ENCODE measurements at regions not wholly inside any gene's neighbourhood (a gene's known extent, or its start where the extent isn't known, plus 50 kb on each side); places are given as distances from the start of the nearest gene placed in this dataset.

DNA sequence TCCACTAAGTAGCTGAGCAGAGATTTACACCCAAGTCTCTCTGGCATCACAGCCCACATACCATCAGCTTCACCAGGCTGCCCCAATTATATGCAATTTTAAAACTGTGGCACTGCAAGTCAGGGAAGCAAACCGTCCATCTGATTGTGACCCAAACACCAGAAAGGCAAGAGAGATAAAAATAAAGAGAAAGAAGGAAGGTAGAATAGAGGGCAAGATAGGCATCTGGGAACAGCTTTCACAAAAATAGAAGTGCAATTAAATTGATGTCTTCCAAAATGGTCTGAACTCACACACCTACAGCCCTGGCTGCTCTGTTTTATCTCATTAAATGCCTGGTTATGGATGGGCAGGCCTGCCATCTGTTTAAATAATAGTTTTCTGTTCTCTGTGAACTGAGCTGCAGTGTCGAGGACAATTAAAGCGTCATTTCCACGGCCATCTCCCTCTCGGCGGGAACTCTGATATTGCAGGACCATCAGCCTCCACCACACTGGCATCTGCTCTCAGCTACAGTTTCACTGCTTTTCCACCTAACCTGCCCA is 509.1 kb downstream of the INHBA start:
- no peak for TF ChIP-seq POLR2A (IDR thresholded peaks at IDR 0.05)
- no peak for TF ChIP-seq EP300 (IDR thresholded peaks at IDR 0.05)
- TF ChIP-seq, protein P1, sequence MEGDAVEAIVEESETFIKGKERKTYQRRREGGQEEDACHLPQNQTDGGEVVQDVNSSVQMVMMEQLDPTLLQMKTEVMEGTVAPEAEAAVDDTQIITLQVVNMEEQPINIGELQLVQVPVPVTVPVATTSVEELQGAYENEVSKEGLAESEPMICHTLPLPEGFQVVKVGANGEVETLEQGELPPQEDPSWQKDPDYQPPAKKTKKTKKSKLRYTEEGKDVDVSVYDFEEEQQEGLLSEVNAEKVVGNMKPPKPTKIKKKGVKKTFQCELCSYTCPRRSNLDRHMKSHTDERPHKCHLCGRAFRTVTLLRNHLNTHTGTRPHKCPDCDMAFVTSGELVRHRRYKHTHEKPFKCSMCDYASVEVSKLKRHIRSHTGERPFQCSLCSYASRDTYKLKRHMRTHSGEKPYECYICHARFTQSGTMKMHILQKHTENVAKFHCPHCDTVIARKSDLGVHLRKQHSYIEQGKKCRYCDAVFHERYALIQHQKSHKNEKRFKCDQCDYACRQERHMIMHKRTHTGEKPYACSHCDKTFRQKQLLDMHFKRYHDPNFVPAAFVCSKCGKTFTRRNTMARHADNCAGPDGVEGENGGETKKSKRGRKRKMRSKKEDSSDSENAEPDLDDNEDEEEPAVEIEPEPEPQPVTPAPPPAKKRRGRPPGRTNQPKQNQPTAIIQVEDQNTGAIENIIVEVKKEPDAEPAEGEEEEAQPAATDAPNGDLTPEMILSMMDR (IDR thresholded peaks at IDR 0.05), result no peak
- TF ChIP-seq POLR2AphosphoS5 (IDR thresholded peaks at IDR 0.05), result no peak
- Histone ChIP-seq H3K27me3 (no peaks in the 10 kb centered on the region), H3K27ac (no peak overlapping the region), H3K4me1 (no peaks in the 10 kb centered on the region), H3K4me3 (no peak overlapping the region), H3K36me3 (no peaks in the 10 kb centered on the region), H3K9me3 (no peaks in the 10 kb centered on the region)
- DNase-seq (ENCODE audit: low spot score in 2 of 2), result no peak
- WGBS, result 92% methylated on average over 6 of the region's 6 CpGs

DNA sequence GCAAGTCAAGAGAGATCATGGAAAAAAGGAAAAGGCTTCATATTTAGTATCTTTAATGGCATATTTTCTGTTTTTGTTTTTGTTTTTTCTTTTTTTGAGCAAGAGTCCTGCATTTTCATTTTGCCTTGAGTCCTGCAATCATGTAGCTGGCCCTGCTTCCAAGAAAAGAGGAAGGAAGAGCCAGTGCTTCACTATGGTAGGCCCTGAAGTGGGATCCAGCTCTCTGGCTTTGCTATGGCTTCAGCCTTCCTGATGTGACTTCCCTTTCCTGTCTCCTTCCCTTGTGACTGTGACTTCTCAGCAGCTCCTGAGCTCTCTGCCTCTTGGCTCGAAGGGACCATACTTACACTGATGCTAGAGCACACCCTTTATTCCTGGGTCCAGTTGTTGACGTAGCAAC is 512.3 kb downstream of the INHBA start:
- no peak for TF ChIP-seq POLR2AphosphoS5 (IDR thresholded peaks at IDR 0.05)
- no peak for TF ChIP-seq EP300 (IDR thresholded peaks at IDR 0.05)
- TF ChIP-seq POLR2A (IDR thresholded peaks at IDR 0.05), result no peak
- Histone ChIP-seq H3K4me1 (no peaks in the 10 kb centered on the region), H3K27ac (no peak overlapping the region), H3K27me3 (no peaks in the 10 kb centered on the region), H3K36me3 (no peaks in the 10 kb centered on the region), H3K9me3 (no peaks in the 10 kb centered on the region), H3K4me3 (no peak overlapping the region)
- WGBS, result 43% methylated on average over 2 of the region's 2 CpGs
- no peak for DNase-seq (ENCODE audit: low spot score in 2 of 2)

DNA sequence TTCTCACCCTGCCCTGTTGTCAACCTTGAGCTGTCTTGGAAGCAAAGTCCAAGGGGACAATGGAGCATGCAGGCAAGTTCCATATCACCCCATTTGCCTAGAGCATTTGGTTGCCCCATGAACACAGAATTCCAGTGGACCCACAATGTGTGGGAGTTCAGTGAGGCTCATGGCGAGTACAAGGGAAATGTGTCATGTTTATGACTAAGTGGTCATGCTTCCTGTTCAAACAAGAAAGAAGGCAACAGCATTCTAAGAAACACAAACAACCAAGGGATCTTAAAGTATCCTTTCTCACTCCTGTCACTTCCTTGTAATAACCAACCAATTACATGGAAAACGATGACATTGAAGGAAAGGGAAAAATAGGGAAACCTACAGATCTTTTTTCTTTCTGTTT is 513.0 kb downstream of the INHBA start:
- 68% methylated on average over 2 of the region's 2 CpGs for WGBS
- TF ChIP-seq EP300 (IDR thresholded peaks at IDR 0.05), result no peak
- TF ChIP-seq POLR2A (IDR thresholded peaks at IDR 0.05), result no peak
- TF ChIP-seq, protein P1 (IDR thresholded peaks at IDR 0.05), result no peak
- TF ChIP-seq POLR2AphosphoS5 (IDR thresholded peaks at IDR 0.05), result no peak
- Histone ChIP-seq H3K9me3 (no peaks in the 10 kb centered on the region), H3K36me3 (no peaks in the 10 kb centered on the region), H3K4me1 (no peaks in the 10 kb centered on the region), H3K27ac (no peak overlapping the region), H3K27me3 (no peaks in the 10 kb centered on the region), H3K4me3 (no peak overlapping the region)
- DNase-seq (ENCODE audit: low spot score in 2 of 2), result no peak

DNA sequence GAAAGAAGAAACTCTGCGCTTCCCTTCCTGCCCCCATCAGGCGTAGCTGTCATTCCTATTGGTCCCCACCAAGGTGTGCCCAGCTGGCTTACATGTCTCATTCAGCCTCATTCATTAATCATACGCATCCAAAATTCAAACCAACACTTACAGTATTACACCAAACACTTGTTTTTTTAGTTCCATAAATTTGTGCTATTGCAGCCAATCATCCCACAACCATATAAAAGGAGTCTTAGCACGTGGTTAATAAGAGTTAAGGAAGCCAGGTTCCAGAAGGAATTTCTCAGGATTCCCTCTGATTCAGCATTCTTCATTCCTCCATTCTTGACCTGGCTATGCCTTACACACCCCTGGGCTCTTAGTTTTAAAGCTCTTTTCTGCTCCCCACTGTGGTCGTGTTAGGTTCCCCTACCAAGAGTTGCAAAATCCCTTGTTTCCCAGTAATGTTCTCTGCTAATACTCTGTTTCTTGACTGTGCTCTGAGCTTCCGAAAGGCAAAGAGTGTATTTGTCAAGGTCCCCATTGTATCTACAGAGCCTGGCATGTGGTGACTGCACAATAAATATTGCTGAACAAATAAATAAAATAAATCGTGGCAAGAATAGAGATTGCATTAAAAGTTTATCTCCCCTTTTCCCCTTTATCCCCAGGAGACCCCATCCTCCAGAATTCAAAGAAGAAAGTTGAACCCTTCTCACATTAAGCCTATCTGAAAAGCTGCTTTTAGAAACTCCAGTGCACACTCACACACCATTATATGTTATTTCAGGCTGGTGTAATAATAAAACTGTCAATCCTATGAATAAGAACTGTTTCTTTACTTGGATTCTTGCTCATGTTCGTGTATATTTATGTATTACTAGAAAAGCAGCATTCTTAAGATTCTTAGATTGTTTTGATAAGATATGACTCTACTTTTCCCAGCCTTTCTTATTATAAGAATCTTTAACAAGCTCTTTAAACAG is 514.4 kb downstream of the INHBA start:
- H3K4me3 ChIP-seq, result no peak overlapping the region
- H3K4me1 ChIP-seq, result no peaks in the 10 kb centered on the region
- WGBS, result 53% methylated on average over 8 of the region's 8 CpGs
- no peak for DNase-seq (ENCODE audit: low spot score in 2 of 2)
- H3K27ac ChIP-seq, result no peak overlapping the region
- TF ChIP-seq POLR2A (IDR thresholded peaks at IDR 0.05) (no peak), POLR2AphosphoS5 (IDR thresholded peaks at IDR 0.05) (no peak), EP300 (IDR thresholded peaks at IDR 0.05) (no peak)
- TF ChIP-seq, protein P1 (IDR thresholded peaks at IDR 0.05), result no peak
- H3K9me3 ChIP-seq, result no peaks in the 10 kb centered on the region
- H3K36me3 ChIP-seq, result no peaks in the 10 kb centered on the region
- no peaks in the 10 kb centered on the region for H3K27me3 ChIP-seq

DNA sequence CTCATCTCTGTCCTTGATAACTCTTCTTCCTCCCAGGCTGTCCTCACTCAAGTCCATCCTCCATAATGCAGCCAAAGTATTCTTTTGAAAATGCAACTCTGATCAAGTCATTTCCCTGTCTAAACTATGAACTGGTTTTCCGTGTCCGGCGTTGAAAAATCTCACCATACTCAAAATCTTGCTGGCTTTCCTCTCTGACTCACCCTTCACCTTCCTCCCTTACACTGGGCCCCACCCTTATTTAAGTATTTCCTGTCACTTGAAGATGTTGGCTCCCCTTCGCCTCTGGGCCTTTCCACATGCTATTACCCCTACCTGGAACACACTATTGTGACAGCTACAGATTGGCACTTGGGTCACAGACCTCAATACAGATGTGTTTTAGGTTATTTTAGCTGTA is 515.6 kb downstream of the INHBA start:
- Histone ChIP-seq H3K27me3 (no peaks in the 10 kb centered on the region), H3K27ac (no peak overlapping the region), H3K4me3 (no peak overlapping the region), H3K4me1 (no peaks in the 10 kb centered on the region), H3K36me3 (no peaks in the 10 kb centered on the region), H3K9me3 (no peaks in the 10 kb centered on the region)
- TF ChIP-seq POLR2A (IDR thresholded peaks at IDR 0.05) (no peak), EP300 (IDR thresholded peaks at IDR 0.05) (no peak), POLR2AphosphoS5 (IDR thresholded peaks at IDR 0.05) (no peak)
- TF ChIP-seq, protein P1 (IDR thresholded peaks at IDR 0.05), result no peak
- DNase-seq (ENCODE audit: low spot score in 2 of 2), result no peak
- 63% methylated on average over 4 of the region's 4 CpGs for WGBS

All from suprapubic skin (tissue), 4 donors.